ENCODE measurements at regions not wholly inside any gene's neighbourhood (a gene's known extent, or its start where the extent isn't known, plus 50 kb on each side); places are given as distances from the start of the nearest gene placed in this dataset.
"Not testable (repeated sequence)": the region's sequence is repeated elsewhere in the genome, so short reads cannot be mapped to it uniquely, and the experiment has no call there.

GRCh38 chr7:67301667-67302066 lies 305.0 kb downstream of the TYW1 start:
- H3K4me3 ChIP-seq (ENCODE audit: low read depth, low read length): peak overlapping the region; percentile 77
- TF ChIP-seq CTCF (IDR thresholded peaks at IDR 0.05; ENCODE audit: low read depth, low read length): no peak

- no peak for TF ChIP-seq CTCF (IDR thresholded peaks at IDR 0.05; ENCODE audit: low read depth, low read length)
- peak overlapping the region; percentile 77 for H3K4me3 ChIP-seq (ENCODE audit: low read depth, low read length)
These were observed 305.7 kb downstream of the TYW1 start for GRCh38 chr7:67302113-67303039.

DNA sequence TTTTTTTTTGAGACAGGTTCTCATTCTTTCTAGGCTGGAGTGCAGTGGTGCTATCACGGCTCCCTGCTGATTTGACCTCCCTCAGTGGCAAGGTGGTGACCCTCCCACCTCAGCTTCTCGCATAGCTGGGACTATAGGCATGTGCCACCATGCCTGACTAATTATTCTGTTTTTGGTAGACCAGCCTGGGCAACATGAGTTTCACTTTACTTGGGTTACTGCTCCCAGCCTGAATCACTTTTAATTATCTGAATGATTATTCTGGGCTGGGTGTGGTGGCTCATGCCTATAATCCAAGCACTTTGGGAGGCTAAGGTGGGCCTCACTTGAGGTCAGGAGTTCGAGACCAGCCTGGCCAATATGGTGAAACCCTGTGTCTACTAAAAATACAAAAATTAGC lies 308.2 kb downstream of the TYW1 start:
- not testable (repeated sequence) for H3K4me3 ChIP-seq (ENCODE audit: low read depth, low read length)

DNA sequence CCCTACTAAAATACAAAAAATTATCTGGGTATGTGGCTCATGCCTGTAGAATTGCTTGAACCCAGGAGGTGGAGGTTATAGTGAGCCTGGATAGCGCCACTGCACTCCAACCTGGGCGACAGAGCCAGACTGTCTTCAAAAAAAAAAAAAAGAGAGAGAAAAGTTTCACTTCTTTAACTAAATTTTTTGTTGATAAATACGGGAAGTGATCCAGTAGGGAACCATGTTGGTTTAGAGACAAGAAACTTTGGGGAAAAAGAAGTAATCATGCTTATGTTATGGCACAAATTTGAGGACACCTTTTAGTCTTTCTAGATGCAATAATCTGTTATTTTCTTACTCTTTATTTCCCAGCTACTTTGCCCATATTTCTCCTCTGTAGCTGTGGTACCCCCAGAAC lies 309.7 kb downstream of the TYW1 start:
- no peak overlapping the region for H3K4me3 ChIP-seq (ENCODE audit: low read depth, low read length)

DNA sequence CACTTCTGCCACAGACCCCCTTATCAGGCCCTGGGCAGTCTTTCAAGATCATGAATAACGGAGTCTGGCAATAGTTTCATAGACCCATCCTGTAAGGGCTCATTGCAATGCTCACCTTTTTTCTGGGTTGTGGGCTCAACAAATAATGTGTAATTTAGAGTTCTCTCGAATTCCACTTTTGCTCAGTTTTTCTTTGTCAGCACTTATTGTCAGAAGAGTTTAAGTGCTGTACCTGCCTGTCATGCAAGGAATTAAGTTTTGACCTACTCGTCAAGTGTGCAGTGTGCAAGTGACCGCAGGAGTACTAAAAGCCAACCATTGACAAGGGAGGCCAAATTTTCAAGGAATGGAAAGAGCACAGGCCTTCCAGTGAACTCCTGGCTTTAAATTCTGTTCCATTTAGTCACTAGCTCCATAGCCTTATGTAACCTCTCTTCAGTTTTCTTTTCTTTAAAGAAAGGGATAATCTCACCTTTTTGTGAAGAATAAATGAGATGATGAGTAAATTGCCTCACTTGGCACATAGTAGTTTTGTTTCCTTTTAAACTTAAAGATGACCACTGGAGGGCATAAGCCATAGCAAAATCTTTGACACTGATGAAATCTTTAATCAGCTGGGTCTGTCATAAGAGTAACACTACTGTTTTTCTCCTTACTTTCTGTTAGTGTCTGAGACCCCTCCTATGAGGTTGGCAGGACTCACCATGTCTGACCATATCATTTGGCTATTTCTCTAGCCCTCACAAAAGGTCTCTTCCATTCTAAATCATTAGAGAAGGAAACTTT lies 313.3 kb downstream of the TYW1 start:
- no peak overlapping the region for H3K4me3 ChIP-seq (ENCODE audit: low read depth, low read length)
- no peak for TF ChIP-seq CTCF (IDR thresholded peaks at IDR 0.05; ENCODE audit: low read depth, low read length)

More for the DNA sequence above, 309.7 kb downstream of the TYW1 start:
- TF ChIP-seq CTCF (IDR thresholded peaks at IDR 0.05; ENCODE audit: low read depth, low read length): no peak

- no peak for TF ChIP-seq CTCF (IDR thresholded peaks at IDR 0.05; ENCODE audit: low read depth, low read length)
- no peak overlapping the region for H3K4me3 ChIP-seq (ENCODE audit: low read depth, low read length)
These were observed 315.3 kb downstream of the TYW1 start for GRCh38 chr7:67311901-67312300.

DNA sequence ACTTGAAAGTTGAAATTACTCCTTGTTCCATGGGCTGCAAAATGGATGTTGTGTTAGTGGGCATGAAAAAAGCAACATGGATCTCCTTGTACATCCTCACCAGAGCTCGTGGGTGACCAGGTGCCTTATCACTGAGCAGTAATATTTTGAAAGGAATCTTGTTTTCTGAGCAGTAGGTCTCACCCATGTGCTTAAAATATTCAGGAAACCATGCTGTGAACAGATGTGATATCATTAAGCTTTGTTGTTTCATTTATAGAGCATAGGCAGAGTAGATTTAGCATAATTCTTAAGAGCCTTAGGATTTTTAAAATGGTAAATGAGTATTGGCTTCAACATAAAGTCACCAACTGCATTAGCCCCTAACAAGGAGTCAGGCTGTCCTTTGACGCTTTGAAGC lies 316.6 kb downstream of the TYW1 start:
- TF ChIP-seq CTCF (IDR thresholded peaks at IDR 0.05; ENCODE audit: low read depth, low read length): no peak
- no peak overlapping the region for H3K4me3 ChIP-seq (ENCODE audit: low read depth, low read length)

DNA sequence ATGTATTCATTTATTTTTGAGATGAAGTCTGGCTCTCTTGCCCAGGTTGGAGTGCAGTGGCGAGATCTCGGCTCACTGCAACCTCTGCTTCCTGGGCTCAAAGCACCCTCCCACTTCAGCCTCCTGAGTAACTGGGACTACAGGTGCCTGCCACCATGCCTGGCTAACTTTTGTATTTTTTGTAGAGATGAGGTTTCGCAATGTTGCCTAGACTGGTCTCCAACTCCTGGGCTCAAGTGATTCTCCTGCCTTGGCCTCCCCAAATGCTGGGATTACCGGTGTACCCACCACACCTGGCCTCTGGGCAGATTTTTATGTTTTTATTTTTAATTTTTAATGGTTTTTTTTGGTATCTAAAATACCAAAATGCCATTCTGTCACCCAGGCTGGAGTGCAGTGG lies 320.3 kb downstream of the TYW1 start:
- H3K4me3 ChIP-seq (ENCODE audit: low read depth, low read length): not testable (repeated sequence)

GRCh38 chr7:67328257-67328656 lies 331.6 kb downstream of the TYW1 start:
- H3K4me3 ChIP-seq (ENCODE audit: low read depth, low read length): not testable (repeated sequence)

DNA sequence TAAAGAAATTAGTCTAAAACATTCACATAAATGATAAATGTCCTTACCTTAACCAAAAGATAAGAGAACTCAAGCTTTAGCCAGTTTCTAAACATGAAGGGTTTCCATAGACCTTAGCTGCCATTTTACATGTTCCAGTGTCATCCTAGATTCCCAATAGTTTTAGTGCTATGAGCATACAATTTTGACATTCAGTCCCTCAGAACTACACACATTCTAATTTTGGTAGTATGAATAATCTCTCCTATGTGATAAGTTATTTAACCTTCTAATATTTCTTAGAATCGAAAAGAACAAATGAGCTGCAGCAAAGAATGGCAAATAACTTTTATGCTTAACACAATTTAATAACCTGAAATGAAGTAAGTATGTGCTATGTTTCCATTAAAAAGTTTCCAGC lies 338.5 kb downstream of the TYW1 start:
- H3K4me3 ChIP-seq (ENCODE audit: low read depth, low read length): not testable (repeated sequence)

DNA sequence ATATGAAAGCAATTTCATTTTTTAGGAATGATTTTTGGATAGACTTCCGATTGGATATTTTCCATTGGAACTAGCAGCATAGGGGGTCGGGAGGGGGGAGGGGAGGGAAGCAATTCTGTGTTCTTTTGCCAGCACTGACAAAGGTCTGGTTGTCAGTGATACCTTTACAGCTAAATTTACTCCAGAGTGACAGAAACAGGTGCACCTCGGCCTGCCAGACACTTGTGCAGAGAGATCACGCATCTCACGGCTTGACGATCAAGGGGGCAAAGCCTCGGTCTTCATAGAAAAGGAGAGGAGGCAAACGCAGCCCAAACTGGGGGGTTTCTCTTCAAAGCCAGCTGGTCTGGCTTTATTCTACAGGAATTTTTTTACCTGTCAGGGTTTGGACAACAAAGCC lies 339.0 kb downstream of the TYW1 start:
- H3K4me3 ChIP-seq (ENCODE audit: low read depth, low read length): not testable (repeated sequence)

DNA sequence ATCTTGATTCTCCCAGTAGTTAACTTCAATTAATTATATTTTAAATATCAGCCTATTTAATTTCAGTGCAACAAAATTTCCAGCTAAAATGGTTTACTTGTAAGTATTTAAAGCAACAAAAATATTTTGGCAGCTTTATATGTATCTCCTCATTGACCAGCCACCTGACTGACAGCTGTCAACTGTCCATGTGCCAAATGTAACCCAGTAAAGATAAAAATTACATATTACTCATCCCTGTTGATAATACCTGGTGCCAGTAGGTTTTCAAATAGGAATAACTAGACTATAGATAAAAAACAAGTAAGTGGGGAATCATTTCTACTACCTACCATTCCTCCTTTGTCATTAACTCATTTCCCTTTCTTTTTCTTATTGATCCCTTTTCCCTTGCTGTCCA lies 341.9 kb downstream of the TYW1 start:
- not testable (repeated sequence) for H3K4me3 ChIP-seq (ENCODE audit: low read depth, low read length)
